Right lobe of liver (tissue), 4 donors: ENCODE measurements at regions not wholly inside any gene's neighbourhood (a gene's known extent, or its start where the extent isn't known, plus 50 kb on each side); places are given as distances from the start of the nearest gene placed in this dataset.

ENCODE experiments used
- CTCF ChIP-seq, 4 donors: fragments of 200-600 bp in 3 of 4; fragments of 450-650 bp in 1 of 4; IDR thresholded peaks; one replicate each; pipeline versions ENCODE4 v1.5.1 to v1.8.0; 2016 to 2022; ENCODE audit warnings: antibody characterized with exemption in 4 of 4, mild to moderate bottlenecking in 2 of 4
- POLR2A ChIP-seq: fragments of 450-650 bp; IDR thresholded peaks from one replicate; pipeline ENCODE4 v1.6.1; 2017; ENCODE audit warnings: antibody characterized with exemption, mild to moderate bottlenecking
- donor health status: DM: no; HTN: no; CAD: no.
- donor health status: DM: no; HTN: no; CAD: no.
- donor health status: DM: no; HTN: yes; CAD: no.

GRCh38 chr18:78662879-78663278 is 316.7 kb upstream of the SALL3 start:
- TF ChIP-seq POLR2A: no peak
- TF ChIP-seq CTCF (IDR thresholded peaks at IDR 0.05): no peak
